ENCODE measurements at regions not wholly inside any gene's neighbourhood (a gene's known extent, or its start where the extent isn't known, plus 50 kb on each side); places are given as distances from the start of the nearest gene placed in this dataset.
"Not testable (repeated sequence)": the region's sequence is repeated elsewhere in the genome, so short reads cannot be mapped to it uniquely, and the experiment has no call there.

GRCh38 chr4:137367620-137368019 lies 164.7 kb downstream of the PCDH18 start:
- no peaks in the 10 kb centered on the region for H3K36me3 ChIP-seq
- no peaks in the 10 kb centered on the region for H3K27me3 ChIP-seq
- H3K4me3 ChIP-seq: no peak overlapping the region
- H3K9me3 ChIP-seq: 0 out of 2 replicates have a peak, but pooled peaks cover 2% of the 10 kb centered on the region
- DNase-seq: peak; percentile 6

- H3K27me3 ChIP-seq: no peaks in the 10 kb centered on the region
- no peak for DNase-seq
- no peaks in the 10 kb centered on the region for H3K9me3 ChIP-seq
- H3K36me3 ChIP-seq: no peaks in the 10 kb centered on the region
- H3K4me3 ChIP-seq: no peak overlapping the region
These were observed 168.8 kb downstream of the PCDH18 start for GRCh38 chr4:137363496-137363895.

GRCh38 chr4:137361756-137362470 lies 170.4 kb downstream of the PCDH18 start:
- Histone ChIP-seq H3K9me3 (no peaks in the 10 kb centered on the region), H3K27me3 (no peaks in the 10 kb centered on the region), H3K4me3 (no peak overlapping the region), H3K36me3 (no peaks in the 10 kb centered on the region)
- no peak for DNase-seq

GRCh38 chr4:137360761-137361160 lies 171.5 kb downstream of the PCDH18 start:
- H3K4me3 ChIP-seq: no peak overlapping the region
- no peaks in the 10 kb centered on the region for H3K27me3 ChIP-seq
- DNase-seq: no peak
- no peaks in the 10 kb centered on the region for H3K9me3 ChIP-seq
- no peaks in the 10 kb centered on the region for H3K36me3 ChIP-seq

- DNase-seq: no peak
- Histone ChIP-seq H3K9me3 (no peaks in the 10 kb centered on the region), H3K36me3 (no peaks in the 10 kb centered on the region), H3K4me3 (no peak overlapping the region), H3K27me3 (no peaks in the 10 kb centered on the region)
These were observed 172.5 kb downstream of the PCDH18 start for GRCh38 chr4:137359691-137360315.

GRCh38 chr4:137354562-137354961 lies 177.7 kb downstream of the PCDH18 start:
- H3K27me3 ChIP-seq, DNase-seq, H3K9me3 ChIP-seq, H3K4me3 ChIP-seq, H3K36me3 ChIP-seq: not testable (repeated sequence)

- H3K4me3 ChIP-seq: no peak overlapping the region
- H3K9me3 ChIP-seq: no peaks in the 10 kb centered on the region
- H3K36me3 ChIP-seq: no peaks in the 10 kb centered on the region
- H3K27me3 ChIP-seq: no peaks in the 10 kb centered on the region
- DNase-seq: no peak
These were observed 184.9 kb downstream of the PCDH18 start for GRCh38 chr4:137347371-137347770.

- Histone ChIP-seq H3K36me3 (no peaks in the 10 kb centered on the region), H3K27me3 (no peaks in the 10 kb centered on the region), H3K9me3 (no peaks in the 10 kb centered on the region), H3K4me3 (no peak overlapping the region)
- no peak for DNase-seq
These were observed 186.7 kb downstream of the PCDH18 start for GRCh38 chr4:137345597-137345996.

GRCh38 chr4:137343221-137343620 lies 189.1 kb downstream of the PCDH18 start:
- Histone ChIP-seq H3K27me3 (no peaks in the 10 kb centered on the region), H3K4me3 (no peak overlapping the region), H3K36me3 (no peaks in the 10 kb centered on the region), H3K9me3 (no peaks in the 10 kb centered on the region)
- DNase-seq: no peak

GRCh38 chr4:137333031-137333430 lies 199.3 kb downstream of the PCDH18 start:
- Histone ChIP-seq H3K4me3 (no peak overlapping the region), H3K27me3 (no peaks in the 10 kb centered on the region), H3K36me3 (no peaks in the 10 kb centered on the region), H3K9me3 (no peaks in the 10 kb centered on the region)
- no peak for DNase-seq

- Histone ChIP-seq H3K9me3 (peaks cover 6% of the 10 kb centered on the region; the same call in 1 of the 2 replicates), H3K27me3 (no peaks in the 10 kb centered on the region), H3K36me3 (peaks cover 6% of the 10 kb centered on the region; the same call in 1 of the 2 replicates), H3K4me3 (no peak overlapping the region)
- DNase-seq: no peak
These were observed 220.0 kb downstream of the PCDH18 start for GRCh38 chr4:137312257-137312656.

GRCh38 chr4:137310593-137311490 lies 221.5 kb downstream of the PCDH18 start:
- H3K9me3 ChIP-seq: peaks cover 6% of the 10 kb centered on the region; the same call in 1 of the 2 replicates
- H3K4me3 ChIP-seq: no peak overlapping the region
- H3K27me3 ChIP-seq: no peaks in the 10 kb centered on the region
- no peak for DNase-seq
- H3K36me3 ChIP-seq: peaks cover 6% of the 10 kb centered on the region; the same call in 1 of the 2 replicates

- no peak for DNase-seq
- H3K9me3 ChIP-seq: peaks cover 6% of the 10 kb centered on the region; the same call in 1 of the 2 replicates
- H3K4me3 ChIP-seq: no peak overlapping the region
- peaks cover 6% of the 10 kb centered on the region; the same call in 1 of the 2 replicates for H3K36me3 ChIP-seq
- H3K27me3 ChIP-seq: no peaks in the 10 kb centered on the region
These were observed 222.1 kb downstream of the PCDH18 start for GRCh38 chr4:137310166-137310565.

- DNase-seq: no peak
- H3K9me3 ChIP-seq: peaks cover 6% of the 10 kb centered on the region; the same call in 1 of the 2 replicates
- H3K27me3 ChIP-seq: no peaks in the 10 kb centered on the region
- H3K36me3 ChIP-seq: peaks cover 6% of the 10 kb centered on the region; the same call in 1 of the 2 replicates
- no peak overlapping the region for H3K4me3 ChIP-seq
These were observed 222.9 kb downstream of the PCDH18 start for GRCh38 chr4:137309424-137309823.

GRCh38 chr4:137307806-137308205 lies 224.5 kb downstream of the PCDH18 start:
- no peaks in the 10 kb centered on the region for H3K27me3 ChIP-seq
- H3K9me3 ChIP-seq: peaks cover 6% of the 10 kb centered on the region; the same call in 1 of the 2 replicates
- DNase-seq: peak; percentile 72
- 0 out of 2 replicates have a peak, but pooled peaks cover 2% of the 10 kb centered on the region for H3K36me3 ChIP-seq
- no peak overlapping the region for H3K4me3 ChIP-seq

- DNase-seq: peak; percentile 39
- H3K27me3 ChIP-seq: no peaks in the 10 kb centered on the region
- no peak overlapping the region for H3K4me3 ChIP-seq
- no peaks in the 10 kb centered on the region; the same call in 1 of the 2 replicates for H3K36me3 ChIP-seq
- no peaks in the 10 kb centered on the region for H3K9me3 ChIP-seq
These were observed 231.5 kb downstream of the PCDH18 start for GRCh38 chr4:137300776-137301175.

GRCh38 chr4:137299281-137299680 lies 233.0 kb downstream of the PCDH18 start:
- no peak overlapping the region for H3K4me3 ChIP-seq
- no peaks in the 10 kb centered on the region for H3K27me3 ChIP-seq
- no peak for DNase-seq
- H3K36me3 ChIP-seq: no peaks in the 10 kb centered on the region; the same call in 1 of the 2 replicates
- no peaks in the 10 kb centered on the region for H3K9me3 ChIP-seq

Data from MG63 (cell line).